GM13976 (cell line): ENCODE measurements at regions not wholly inside any gene's neighbourhood (a gene's known extent, or its start where the extent isn't known, plus 50 kb on each side); places are given as distances from the start of the nearest gene placed in this dataset.

Experiments
- DNase-seq: peaks from one replicate; pipeline ENCODE4 v3.0.0; 2012; ENCODE audit warnings: low spot score
- CTCF ChIP-seq: IDR thresholded peaks from 2 replicates; pipeline ENCODE4 v1.5.1; 2012; ENCODE audit warnings: borderline replicate concordance, mild to moderate bottlenecking; ENCODE audit not compliant: insufficient read depth; ENCODE audit errors: extremely low read depth, missing control alignments, control extremely low read depth
- in situ Hi-C: fragments of 300-500 bp; cut with MboI; formaldehyde crosslinking; loops from one replicate; pipeline ENCODE4 v1.12.0; 2022; ENCODE audit warnings: low sequenced_read_pairs, mixed read lengths, inconsistent platforms; ENCODE audit not compliant: unreplicated experiment

GRCh38 chr10:44051584-44052385 is 333.1 kb downstream of the CXCL12 start:
- no peak for TF ChIP-seq CTCF
- in situ Hi-C loops, result no loop called here
- DNase-seq, result no peak

GRCh38 chr10:44051091-44051490 is 333.8 kb downstream of the CXCL12 start:
- DNase-seq, result no peak
- in situ Hi-C loops, result no loop called here
- no peak for TF ChIP-seq CTCF

GRCh38 chr10:44049301-44050015 is 335.4 kb downstream of the CXCL12 start:
- DNase-seq, result no peak
- in situ Hi-C loops, result loop anchor here (25.0 kb wide), 1 partner anchor 362 kb away; no protein-coding TSS in a partner anchor
- TF ChIP-seq CTCF, result no peak

GRCh38 chr10:44047361-44047760 is 337.5 kb downstream of the CXCL12 start:
- in situ Hi-C loops, result loop anchor here (25.0 kb wide), 1 partner anchor 360 kb away; no protein-coding TSS in a partner anchor
- TF ChIP-seq CTCF, result no peak
- no peak for DNase-seq

GRCh38 chr10:44046605-44047004 is 338.3 kb downstream of the CXCL12 start:
- TF ChIP-seq CTCF, result no peak
- no peak for DNase-seq
- in situ Hi-C loops, result loop anchor here (25.0 kb wide), 1 partner anchor 359 kb away; no protein-coding TSS in a partner anchor

GRCh38 chr10:44045020-44045419 is 339.9 kb downstream of the CXCL12 start:
- no peak for DNase-seq
- TF ChIP-seq CTCF, result no peak
- in situ Hi-C loops, result loop anchor here (25.0 kb wide), 1 partner anchor 358 kb away; no protein-coding TSS in a partner anchor
